ENCODE measurements at regions not wholly inside any gene's neighbourhood (a gene's known extent, or its start where the extent isn't known, plus 50 kb on each side); places are given as distances from the start of the nearest gene placed in this dataset.

DNA sequence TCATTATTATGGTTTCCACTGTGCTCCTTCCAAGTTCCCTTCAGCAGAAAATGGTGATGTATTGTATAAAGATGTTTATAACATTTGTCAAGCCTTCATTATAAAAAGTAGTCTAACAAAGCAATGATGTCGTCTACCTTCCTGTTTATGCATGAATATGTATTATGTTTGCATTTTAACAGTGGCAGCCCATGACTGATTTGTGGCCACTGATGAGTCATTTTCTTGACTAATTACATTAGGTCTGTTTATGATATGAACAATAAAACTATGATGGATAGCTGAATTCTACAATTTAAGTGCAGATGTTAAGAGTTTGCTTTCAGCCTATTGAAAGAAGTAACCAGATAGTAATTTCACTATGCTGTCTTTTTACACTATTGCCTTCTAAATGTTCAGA, 75.4 kb upstream of the ADAMTS19 start:
- TF ChIP-seq CTCF (IDR thresholded peaks at IDR 0.05; ENCODE audit: low read depth, low read length, missing input control), result no peak
- TF ChIP-seq RXRA (IDR thresholded peaks at IDR 0.05), result no peak
- no peak for TF ChIP-seq EGR1 (IDR thresholded peaks at IDR 0.05; ENCODE audit: low read depth in 2 of 2)
- no peak for TF ChIP-seq JUND (IDR thresholded peaks at IDR 0.05)
- no peak for TF ChIP-seq REST (IDR thresholded peaks at IDR 0.05)
- TF ChIP-seq RAD21 (IDR thresholded peaks at IDR 0.05), result no peak
- TF ChIP-seq MAX (IDR thresholded peaks at IDR 0.05), result no peak
- no peak for TF ChIP-seq YY1 (IDR thresholded peaks at IDR 0.05)
- no peak for TF ChIP-seq NR2F2 (IDR thresholded peaks at IDR 0.05)
- TF ChIP-seq, protein P1, sequence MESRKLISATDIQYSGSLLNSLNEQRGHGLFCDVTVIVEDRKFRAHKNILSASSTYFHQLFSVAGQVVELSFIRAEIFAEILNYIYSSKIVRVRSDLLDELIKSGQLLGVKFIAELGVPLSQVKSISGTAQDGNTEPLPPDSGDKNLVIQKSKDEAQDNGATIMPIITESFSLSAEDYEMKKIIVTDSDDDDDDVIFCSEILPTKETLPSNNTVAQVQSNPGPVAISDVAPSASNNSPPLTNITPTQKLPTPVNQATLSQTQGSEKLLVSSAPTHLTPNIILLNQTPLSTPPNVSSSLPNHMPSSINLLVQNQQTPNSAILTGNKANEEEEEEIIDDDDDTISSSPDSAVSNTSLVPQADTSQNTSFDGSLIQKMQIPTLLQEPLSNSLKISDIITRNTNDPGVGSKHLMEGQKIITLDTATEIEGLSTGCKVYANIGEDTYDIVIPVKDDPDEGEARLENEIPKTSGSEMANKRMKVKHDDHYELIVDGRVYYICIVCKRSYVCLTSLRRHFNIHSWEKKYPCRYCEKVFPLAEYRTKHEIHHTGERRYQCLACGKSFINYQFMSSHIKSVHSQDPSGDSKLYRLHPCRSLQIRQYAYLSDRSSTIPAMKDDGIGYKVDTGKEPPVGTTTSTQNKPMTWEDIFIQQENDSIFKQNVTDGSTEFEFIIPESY (IDR thresholded peaks at IDR 0.05), result no peak
- no peak for TF ChIP-seq HNF4G (IDR thresholded peaks at IDR 0.05)
- TF ChIP-seq TAF1 (conservative IDR thresholded peaks at IDR 0.05), result no peak
- TF ChIP-seq, protein P2, sequence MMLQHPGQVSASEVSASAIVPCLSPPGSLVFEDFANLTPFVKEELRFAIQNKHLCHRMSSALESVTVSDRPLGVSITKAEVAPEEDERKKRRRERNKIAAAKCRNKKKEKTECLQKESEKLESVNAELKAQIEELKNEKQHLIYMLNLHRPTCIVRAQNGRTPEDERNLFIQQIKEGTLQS (IDR thresholded peaks at IDR 0.05), result no peak
